ENCODE measurements at regions not wholly inside any gene's neighbourhood (a gene's known extent, or its start where the extent isn't known, plus 50 kb on each side); places are given as distances from the start of the nearest gene placed in this dataset.

DNA sequence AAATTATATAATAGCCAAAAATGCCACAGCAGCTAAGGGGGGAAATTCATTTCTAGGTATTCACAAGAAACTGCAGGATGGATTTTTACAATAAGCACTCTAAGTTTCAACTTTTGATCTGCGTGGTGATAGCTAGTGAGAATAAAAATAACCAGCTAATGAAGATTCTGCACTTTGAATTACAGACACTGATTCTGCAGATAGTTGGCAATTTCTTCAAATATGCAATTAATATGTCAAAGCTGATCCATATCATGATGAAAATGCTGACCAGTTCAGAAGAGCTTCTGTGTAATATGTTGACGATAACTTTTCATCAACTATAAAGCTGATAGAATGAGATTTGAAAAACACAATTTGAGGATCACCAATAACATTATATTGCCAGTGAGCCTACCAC is 1272.9 kb downstream of the EFNB2 start:
- TF ChIP-seq, protein P1, sequence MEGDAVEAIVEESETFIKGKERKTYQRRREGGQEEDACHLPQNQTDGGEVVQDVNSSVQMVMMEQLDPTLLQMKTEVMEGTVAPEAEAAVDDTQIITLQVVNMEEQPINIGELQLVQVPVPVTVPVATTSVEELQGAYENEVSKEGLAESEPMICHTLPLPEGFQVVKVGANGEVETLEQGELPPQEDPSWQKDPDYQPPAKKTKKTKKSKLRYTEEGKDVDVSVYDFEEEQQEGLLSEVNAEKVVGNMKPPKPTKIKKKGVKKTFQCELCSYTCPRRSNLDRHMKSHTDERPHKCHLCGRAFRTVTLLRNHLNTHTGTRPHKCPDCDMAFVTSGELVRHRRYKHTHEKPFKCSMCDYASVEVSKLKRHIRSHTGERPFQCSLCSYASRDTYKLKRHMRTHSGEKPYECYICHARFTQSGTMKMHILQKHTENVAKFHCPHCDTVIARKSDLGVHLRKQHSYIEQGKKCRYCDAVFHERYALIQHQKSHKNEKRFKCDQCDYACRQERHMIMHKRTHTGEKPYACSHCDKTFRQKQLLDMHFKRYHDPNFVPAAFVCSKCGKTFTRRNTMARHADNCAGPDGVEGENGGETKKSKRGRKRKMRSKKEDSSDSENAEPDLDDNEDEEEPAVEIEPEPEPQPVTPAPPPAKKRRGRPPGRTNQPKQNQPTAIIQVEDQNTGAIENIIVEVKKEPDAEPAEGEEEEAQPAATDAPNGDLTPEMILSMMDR (conservative IDR thresholded peaks at IDR 0.05 in 1 of 2, IDR thresholded peaks at IDR 0.05 in 1 of 2; ENCODE audit: low read depth in 1 of 2, low read length in 2 of 2): no peak
- TF ChIP-seq EZH2 (IDR thresholded peaks at IDR 0.05; ENCODE audit: low read length, missing control alignments): no peak
